T-helper 9 cell (primary cell): ENCODE measurements at regions not wholly inside any gene's neighbourhood (a gene's known extent, or its start where the extent isn't known, plus 50 kb on each side); places are given as distances from the start of the nearest gene placed in this dataset.
A peak's percentile ranks its signal among the peaks of the same experiment; 100 is the strongest.

ENCODE experiments used
- DNase-seq: peaks from one replicate; pipeline ENCODE4 v3.0.0-alpha.2; 2020

- no peak for DNase-seq
Observed at GRCh38 chr5:109529520-109529919, 119.7 kb upstream of the PJA2 start.

GRCh38 chr5:109524555-109524954 lies 114.8 kb upstream of the PJA2 start:
- DNase-seq: no peak

GRCh38 chr5:109524026-109524425 lies 114.3 kb upstream of the PJA2 start:
- DNase-seq: no peak

GRCh38 chr5:109522404-109522803 lies 112.6 kb upstream of the PJA2 start:
- no peak for DNase-seq

- no peak for DNase-seq
Observed at GRCh38 chr5:109519416-109519815, 109.6 kb upstream of the PJA2 start.

GRCh38 chr5:109516390-109516789 lies 106.6 kb upstream of the PJA2 start:
- DNase-seq: no peak

GRCh38 chr5:109511980-109512734 lies 102.4 kb upstream of the PJA2 start:
- no peak for DNase-seq

GRCh38 chr5:109506556-109506955 lies 96.8 kb upstream of the PJA2 start:
- DNase-seq: no peak

- no peak for DNase-seq
Observed at GRCh38 chr5:109496112-109496511, 86.3 kb upstream of the PJA2 start.

GRCh38 chr5:109487753-109488420 lies 78.1 kb upstream of the PJA2 start:
- DNase-seq: no peak

GRCh38 chr5:109486200-109486804 lies 76.5 kb upstream of the PJA2 start:
- DNase-seq: no peak

GRCh38 chr5:109485030-109485429 lies 75.3 kb upstream of the PJA2 start:
- DNase-seq: no peak

GRCh38 chr5:109484597-109484996 lies 74.8 kb upstream of the PJA2 start:
- no peak for DNase-seq

- no peak for DNase-seq
Observed at GRCh38 chr5:109483395-109483971, 73.7 kb upstream of the PJA2 start.

GRCh38 chr5:109482748-109483147 lies 73.0 kb upstream of the PJA2 start:
- no peak for DNase-seq

- DNase-seq: no peak
Observed at GRCh38 chr5:109479260-109479860, 69.6 kb upstream of the PJA2 start.

GRCh38 chr5:109478830-109479229 lies 69.1 kb upstream of the PJA2 start:
- no peak for DNase-seq

- DNase-seq: no peak
Observed at GRCh38 chr5:109476292-109476691, 66.5 kb upstream of the PJA2 start.

GRCh38 chr5:109469896-109470662 lies 60.3 kb upstream of the PJA2 start:
- no peak for DNase-seq

GRCh38 chr5:109468737-109469420 lies 59.1 kb upstream of the PJA2 start:
- DNase-seq: peak; percentile 50

- DNase-seq: no peak
Observed at GRCh38 chr5:109468288-109468676, 58.5 kb upstream of the PJA2 start.

GRCh38 chr5:109467058-109467457 lies 57.3 kb upstream of the PJA2 start:
- DNase-seq: no peak
